COLO829 (cell line): ENCODE measurements at regions not wholly inside any gene's neighbourhood (a gene's known extent, or its start where the extent isn't known, plus 50 kb on each side); places are given as distances from the start of the nearest gene placed in this dataset.
"Not testable (repeated sequence)": the region's sequence is repeated elsewhere in the genome, so short reads cannot be mapped to it uniquely, and the experiment has no call there.

Experiments used
- DNase-seq: peaks from one replicate; pipeline ENCODE4 v3.0.0; 2012; ENCODE audit warnings: low spot score

- no peak for DNase-seq
Measured at GRCh38 chr4:94152466-94152865, 55.2 kb upstream of the SMARCAD1 start.

GRCh38 chr4:94155404-94155803 lies 52.3 kb upstream of the SMARCAD1 start:
- DNase-seq = not testable (repeated sequence)

- no peak for DNase-seq
Measured at GRCh38 chr4:94156826-94157225, 50.8 kb upstream of the SMARCAD1 start.
